Peyer's patch (tissue), 4 donors: ENCODE measurements at regions not wholly inside any gene's neighbourhood (a gene's known extent, or its start where the extent isn't known, plus 50 kb on each side); places are given as distances from the start of the nearest gene placed in this dataset.

Experiments used
- DNase-seq, 3 donors: peaks; one replicate each; pipeline ENCODE4 v3.0.0-alpha.2; 2017 to 2019
- H3K27ac ChIP-seq, 4 donors: fragments of 200-600 bp; sonication (generic); one replicate each; pipeline ENCODE4 v1.5.1; 2016 to 2019
- H3K27me3 ChIP-seq, 2 donors: fragments of 200-600 bp; sonication (generic); one replicate each; pipeline ENCODE4 v1.5.1; 2019
- H3K36me3 ChIP-seq, 3 donors: fragments of 200-600 bp; sonication (generic); one replicate each; pipeline ENCODE4 v1.5.1; 2016 to 2019
- H3K4me1 ChIP-seq, 4 donors: fragments of 200-600 bp; sonication (generic); one replicate each; pipeline ENCODE4 v1.5.1; 2016 to 2019
- H3K4me3 ChIP-seq, 4 donors: fragments of 200-600 bp; sonication (generic); 1 replicate in 3 of 4; 2 replicates in 1 of 4; pipeline ENCODE4 v1.5.1; 2016 to 2019; ENCODE audit warnings: mild to moderate bottlenecking in 1 of 4
- H3K9me3 ChIP-seq, 4 donors: fragments of 200-600 bp; sonication (generic); one replicate each; pipeline ENCODE4 v1.5.1; 2016 to 2019; ENCODE audit warnings: mild to moderate bottlenecking in 1 of 4
- CTCF ChIP-seq, 6 experiments: fragments of 450-650 bp in 4 of 6; fragments of 200-600 bp in 2 of 6; sonication (generic) in 1 of 6; IDR thresholded peaks; one replicate each; pipeline ENCODE4 v1.5.1; 2017 to 2019; ENCODE audit warnings: antibody characterized with exemption in 6 of 6, mild to moderate bottlenecking in 3 of 6, moderate library complexity in 1 of 6
- POLR2A ChIP-seq, 2 donors: fragments of 450-650 bp; IDR thresholded peaks; one replicate each; pipeline ENCODE4 v1.5.1; 2017; ENCODE audit warnings: antibody characterized with exemption in 2 of 2, mild to moderate bottlenecking in 2 of 2, moderate library complexity in 2 of 2

GRCh38 chr4:160947653-160948052 is 1216.1 kb downstream of the FSTL5 start:
- Histone ChIP-seq H3K36me3 (no peaks in the 10 kb centered on the region), H3K27ac (no peak overlapping the region), H3K9me3 (no peaks in the 10 kb centered on the region), H3K27me3 (no peaks in the 10 kb centered on the region), H3K4me1 (no peaks in the 10 kb centered on the region), H3K4me3 (no peak overlapping the region)
- no peak for DNase-seq
- TF ChIP-seq POLR2A (IDR thresholded peaks at IDR 0.05) (no peak), CTCF (IDR thresholded peaks at IDR 0.05) (no peak)

GRCh38 chr4:160956875-160957274 is 1206.9 kb downstream of the FSTL5 start:
- no peaks in the 10 kb centered on the region for H3K9me3 ChIP-seq
- H3K27me3 ChIP-seq, result no peaks in the 10 kb centered on the region
- TF ChIP-seq POLR2A (IDR thresholded peaks at IDR 0.05), result no peak
- no peak for TF ChIP-seq CTCF (IDR thresholded peaks at IDR 0.05)
- H3K4me3 ChIP-seq, result no peak overlapping the region
- no peaks in the 10 kb centered on the region for H3K4me1 ChIP-seq
- no peak overlapping the region for H3K27ac ChIP-seq
- no peaks in the 10 kb centered on the region for H3K36me3 ChIP-seq
- no peak for DNase-seq

GRCh38 chr4:160969925-160970324 is 1193.9 kb downstream of the FSTL5 start:
- Histone ChIP-seq H3K4me1 (no peaks in the 10 kb centered on the region), H3K27ac (no peak overlapping the region), H3K9me3 (no peaks in the 10 kb centered on the region), H3K4me3 (no peak overlapping the region), H3K27me3 (no peaks in the 10 kb centered on the region), H3K36me3 (no peaks in the 10 kb centered on the region)
- TF ChIP-seq CTCF (IDR thresholded peaks at IDR 0.05) (no peak), POLR2A (IDR thresholded peaks at IDR 0.05) (no peak)
- DNase-seq, result no peak

GRCh38 chr4:160980091-160980490 is 1183.7 kb downstream of the FSTL5 start:
- no peak for TF ChIP-seq CTCF (IDR thresholded peaks at IDR 0.05)
- Histone ChIP-seq H3K36me3 (no peaks in the 10 kb centered on the region), H3K9me3 (no peaks in the 10 kb centered on the region), H3K27ac (no peak overlapping the region), H3K27me3 (no peaks in the 10 kb centered on the region), H3K4me1 (no peaks in the 10 kb centered on the region), H3K4me3 (no peak overlapping the region)
- no peak for DNase-seq

GRCh38 chr4:160981083-160981482 is 1182.7 kb downstream of the FSTL5 start:
- H3K4me1 ChIP-seq, result no peaks in the 10 kb centered on the region
- H3K9me3 ChIP-seq, result no peaks in the 10 kb centered on the region
- no peaks in the 10 kb centered on the region for H3K36me3 ChIP-seq
- DNase-seq, result no peak
- H3K4me3 ChIP-seq, result no peak overlapping the region
- no peak overlapping the region for H3K27ac ChIP-seq
- no peaks in the 10 kb centered on the region for H3K27me3 ChIP-seq
- TF ChIP-seq CTCF (IDR thresholded peaks at IDR 0.05) (no peak), POLR2A (IDR thresholded peaks at IDR 0.05) (no peak)

- H3K36me3 ChIP-seq, result no peaks in the 10 kb centered on the region
- no peaks in the 10 kb centered on the region for H3K27me3 ChIP-seq
- no peak for DNase-seq
- H3K27ac ChIP-seq, result no peak overlapping the region
- H3K9me3 ChIP-seq, result no peaks in the 10 kb centered on the region
- no peak for TF ChIP-seq POLR2A (IDR thresholded peaks at IDR 0.05)
- TF ChIP-seq CTCF (IDR thresholded peaks at IDR 0.05), result no peak
- H3K4me3 ChIP-seq, result no peak overlapping the region
- no peaks in the 10 kb centered on the region for H3K4me1 ChIP-seq
Observed at GRCh38 chr4:160983035-160983434, 1180.8 kb downstream of the FSTL5 start.
